SW480 (cell line): ENCODE measurements at regions not wholly inside any gene's neighbourhood (a gene's known extent, or its start where the extent isn't known, plus 50 kb on each side); places are given as distances from the start of the nearest gene placed in this dataset.

Experiments
- DNase-seq: peaks from one replicate; pipeline ENCODE4 v3.0.0-alpha.2; 2016; ENCODE audit warnings: low spot score

- no peak for DNase-seq
Measured at GRCh38 chr16:56140645-56141044, 50.6 kb upstream of the GNAO1 start.

GRCh38 chr16:56137269-56137668 is 54.0 kb upstream of the GNAO1 start:
- no peak for DNase-seq

- DNase-seq = no peak
Measured at GRCh38 chr16:56136256-56136655, 55.0 kb upstream of the GNAO1 start.

DNA sequence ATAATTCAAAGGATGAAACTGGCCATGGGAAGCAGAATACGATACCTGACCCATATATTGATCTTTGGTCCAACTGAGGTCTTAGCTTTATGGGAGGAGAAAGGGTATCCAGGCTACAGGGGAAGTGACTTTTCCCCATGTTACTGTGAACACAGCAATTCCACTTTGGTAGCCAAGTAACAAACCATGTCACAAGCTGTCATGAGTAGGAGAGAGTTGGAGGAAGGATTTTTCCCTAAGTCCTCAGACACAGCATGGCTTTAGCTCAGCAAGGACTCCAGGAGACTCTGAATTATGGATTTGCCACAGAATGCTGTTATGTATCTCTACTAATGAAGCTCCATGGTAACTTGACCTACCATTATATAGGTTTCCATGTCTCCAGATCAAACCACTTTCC is 56.5 kb upstream of the GNAO1 start:
- DNase-seq = no peak

DNA sequence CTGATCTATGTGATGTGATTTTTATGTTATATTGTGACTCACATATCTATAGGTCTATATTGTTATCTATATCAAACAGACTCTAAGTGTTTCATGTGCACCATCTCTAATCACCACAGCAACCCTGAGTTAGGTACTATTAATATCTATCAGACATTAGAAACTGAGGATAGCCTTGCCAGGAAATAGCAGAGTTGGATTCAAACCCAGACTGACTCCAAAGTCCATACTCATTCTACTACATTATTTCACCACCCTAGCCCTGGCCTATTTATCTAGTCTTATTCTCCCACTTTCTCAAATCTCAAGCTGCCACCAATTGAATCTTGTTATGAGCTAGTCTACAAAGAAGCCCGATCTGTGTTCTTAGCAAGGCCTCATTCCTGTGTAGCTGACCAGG is 65.4 kb upstream of the GNAO1 start:
- DNase-seq = no peak

- DNase-seq = no peak
Measured at GRCh38 chr16:56122251-56122650, 69.0 kb upstream of the GNAO1 start.

GRCh38 chr16:56121156-56121500 is 70.2 kb upstream of the GNAO1 start:
- DNase-seq = no peak

DNA sequence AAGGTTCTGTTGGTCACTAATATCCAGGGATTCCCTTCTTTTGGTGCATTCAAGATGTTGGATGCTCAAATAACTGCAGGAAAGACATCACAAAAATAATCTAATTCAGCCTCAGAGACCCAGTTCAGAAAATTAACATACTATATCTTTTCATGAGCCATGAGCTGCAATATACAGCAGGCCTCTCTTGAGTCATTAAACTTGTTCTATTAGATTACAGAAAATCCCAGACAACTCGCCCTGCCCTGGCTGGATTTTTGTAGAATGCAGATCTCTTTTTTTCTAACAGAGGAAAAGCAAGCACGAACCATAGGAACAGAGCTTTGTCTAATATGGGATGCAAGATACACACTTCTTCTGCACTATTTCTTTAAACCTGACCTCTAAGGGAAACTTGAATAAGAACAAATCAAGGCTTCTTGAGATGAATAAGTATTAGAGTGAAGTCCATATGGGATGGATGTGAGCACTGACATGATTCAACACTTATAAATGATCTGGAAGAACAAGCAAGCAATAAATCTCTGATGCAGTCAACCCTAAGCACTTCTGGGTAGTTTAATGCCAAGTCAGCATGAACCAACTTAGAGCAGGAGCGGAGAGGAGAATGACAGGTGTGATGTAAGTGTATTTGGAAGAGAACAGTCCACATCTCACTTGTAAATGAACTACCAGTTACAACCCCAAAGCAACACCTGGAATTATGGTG is 70.7 kb upstream of the GNAO1 start:
- DNase-seq = no peak

DNA sequence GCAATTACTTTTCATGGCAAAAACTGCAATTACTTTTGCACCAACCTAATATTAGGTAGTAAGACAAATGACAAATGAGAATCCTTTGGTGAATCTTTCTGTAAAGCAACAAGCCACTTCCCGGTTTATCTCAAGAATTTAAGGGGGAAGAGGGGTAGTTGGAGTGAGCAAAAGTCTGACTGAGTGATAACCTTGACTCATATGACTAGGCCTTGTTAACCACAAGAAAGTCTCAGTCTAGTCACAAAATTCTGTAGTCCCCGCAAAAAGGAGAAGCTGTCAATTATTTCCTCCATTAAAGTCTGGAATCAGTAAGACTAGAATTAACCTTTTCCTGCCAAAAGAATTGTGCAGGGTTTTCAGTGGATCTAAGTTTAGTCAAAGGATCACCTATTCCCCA is 72.2 kb upstream of the GNAO1 start:
- no peak for DNase-seq

- no peak for DNase-seq
Measured at GRCh38 chr16:56116577-56116964, 74.7 kb upstream of the GNAO1 start.

DNA sequence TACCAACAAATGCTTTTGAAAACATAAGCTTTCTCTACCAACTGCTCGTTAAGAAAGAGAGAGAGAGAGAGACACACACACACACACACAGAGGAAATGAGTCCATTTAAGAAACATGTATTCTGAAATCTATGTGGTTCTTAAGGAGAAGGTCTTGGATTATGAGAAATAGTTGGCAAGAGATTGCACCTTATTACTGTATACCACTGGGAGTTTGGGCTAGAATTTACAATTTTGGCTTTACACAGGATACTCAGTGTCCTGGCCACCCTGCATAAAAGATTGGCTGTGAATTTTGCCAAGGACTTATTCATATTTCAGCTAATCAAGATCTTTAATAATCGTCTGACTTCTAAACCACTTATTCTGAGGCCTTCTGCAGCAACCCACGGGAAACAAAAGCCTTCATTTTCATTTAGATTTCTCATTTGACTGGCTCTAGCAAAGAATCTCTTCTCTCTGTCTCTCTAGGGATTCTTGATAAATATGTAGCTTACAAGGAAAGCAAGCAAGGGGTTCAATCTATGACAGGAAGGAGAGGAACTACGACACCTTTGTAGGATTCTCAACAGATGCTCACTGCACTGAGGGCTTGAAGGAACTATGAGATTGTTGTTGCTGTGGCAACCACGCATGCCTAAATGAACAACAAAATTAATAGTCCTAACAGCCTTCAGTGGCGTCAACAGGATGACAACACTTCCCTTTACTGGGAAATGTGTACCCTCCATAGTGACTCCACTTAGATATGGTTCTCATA is 75.3 kb upstream of the GNAO1 start:
- no peak for DNase-seq

DNA sequence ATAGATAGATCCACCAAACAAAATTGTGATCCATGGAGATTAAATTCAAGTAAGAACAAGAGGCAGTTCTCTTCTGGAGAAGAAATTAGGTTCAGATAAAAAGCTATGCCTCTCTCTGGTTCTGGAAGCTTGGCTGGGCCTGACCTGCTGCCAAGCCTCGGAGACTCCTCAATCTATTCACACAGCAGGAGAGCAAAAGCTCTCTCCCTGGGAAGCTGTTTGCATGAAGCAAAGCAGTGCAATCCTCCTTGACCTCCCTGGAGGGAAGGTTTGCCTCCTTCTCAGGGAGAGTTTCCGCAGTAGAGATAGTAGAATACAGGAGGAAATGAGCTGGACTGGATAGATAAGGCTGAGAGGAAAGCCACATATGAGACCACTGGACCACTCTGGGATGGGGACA is 78.1 kb upstream of the GNAO1 start:
- DNase-seq = no peak

- DNase-seq = no peak
Measured at GRCh38 chr16:56111100-56111499, 80.2 kb upstream of the GNAO1 start.

- no peak for DNase-seq
Measured at GRCh38 chr16:56109994-56110393, 81.3 kb upstream of the GNAO1 start.

GRCh38 chr16:56109205-56109604 is 82.1 kb upstream of the GNAO1 start:
- DNase-seq = no peak

DNA sequence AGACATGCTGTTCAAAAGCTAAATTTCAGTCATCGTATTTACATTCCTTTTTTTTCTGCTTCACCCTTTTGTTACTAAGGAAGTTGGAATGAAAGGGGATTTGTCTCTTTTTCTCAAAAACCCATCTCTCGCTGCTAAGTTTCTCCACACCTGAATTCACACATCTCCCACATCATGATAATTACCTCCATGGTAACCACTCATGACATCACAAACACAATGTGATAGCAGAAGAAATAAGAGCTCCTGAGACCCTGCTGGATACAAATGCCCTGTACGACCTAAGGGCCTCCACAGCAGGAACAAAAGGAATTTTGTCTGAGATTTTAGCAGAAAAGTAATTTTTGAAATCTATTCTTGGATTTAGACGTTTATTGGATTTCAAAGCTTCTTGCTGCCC is 82.6 kb upstream of the GNAO1 start:
- no peak for DNase-seq

- DNase-seq = no peak
Measured at GRCh38 chr16:56108056-56108471, 83.2 kb upstream of the GNAO1 start.

- no peak for DNase-seq
Measured at GRCh38 chr16:56106527-56106926, 84.8 kb upstream of the GNAO1 start.

GRCh38 chr16:56102906-56103305 is 88.4 kb upstream of the GNAO1 start:
- no peak for DNase-seq

DNA sequence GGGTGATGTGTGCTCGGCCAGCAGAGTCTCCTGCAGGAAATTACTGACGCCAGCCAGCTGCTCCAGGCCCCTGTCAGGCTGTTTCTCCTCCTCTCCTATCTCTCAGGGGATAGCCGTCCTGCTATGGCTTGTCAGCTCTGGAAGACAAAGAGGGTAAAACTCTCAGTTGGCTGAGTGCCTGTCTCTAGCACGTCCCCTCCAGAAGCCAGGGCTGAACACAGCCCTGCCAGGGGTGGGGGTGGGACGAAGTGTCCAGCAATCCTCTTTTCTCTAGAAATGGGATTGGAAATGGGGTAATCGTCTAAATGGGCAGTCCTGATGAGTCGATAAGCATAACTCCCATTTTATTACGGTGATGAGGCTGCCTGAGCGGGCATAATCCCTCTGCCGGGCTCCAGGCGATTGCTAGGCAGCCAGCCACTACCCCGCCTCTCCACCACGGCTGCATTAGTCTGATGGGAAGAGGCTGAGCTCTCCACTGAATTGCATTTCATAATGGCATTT is 89.1 kb upstream of the GNAO1 start:
- no peak for DNase-seq

DNA sequence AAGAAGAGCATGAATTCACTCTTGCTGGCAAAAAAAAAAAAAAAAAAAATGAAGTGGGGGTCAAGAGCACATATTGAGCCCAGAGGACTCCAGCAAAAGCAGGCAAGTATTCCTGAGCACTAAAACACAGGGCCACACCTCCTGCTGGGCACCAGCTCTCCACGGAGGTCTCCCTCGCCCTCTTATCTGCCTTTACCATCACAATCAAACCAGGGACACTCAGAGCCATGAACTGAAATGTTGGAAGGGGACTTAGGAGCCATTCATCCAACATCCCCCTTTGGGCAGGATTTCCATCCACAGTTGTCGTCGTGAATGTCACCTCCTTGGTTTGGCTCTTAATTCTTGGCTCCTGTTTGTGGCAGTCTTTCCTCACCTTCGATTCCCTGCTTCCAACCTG is 89.8 kb upstream of the GNAO1 start:
- DNase-seq = no peak

DNA sequence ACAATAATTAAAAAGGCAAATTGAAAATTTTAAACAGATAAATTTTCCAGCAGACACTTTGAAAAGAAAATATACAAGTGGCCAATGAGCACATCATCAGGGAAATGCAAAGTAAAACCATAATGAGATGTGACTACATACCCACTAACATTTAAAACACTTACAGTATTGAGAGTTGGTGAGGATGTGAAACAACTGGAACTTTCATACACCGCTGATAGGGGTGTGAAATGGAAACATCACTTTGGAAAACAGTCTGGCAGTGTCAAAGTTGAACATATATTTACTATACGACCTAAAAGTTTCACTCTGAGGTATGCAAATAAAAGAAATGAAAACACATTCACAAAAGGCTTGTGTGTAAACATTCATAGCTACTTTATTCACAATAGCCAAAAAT is 94.0 kb upstream of the GNAO1 start:
- no peak for DNase-seq

GRCh38 chr16:56094231-56094630 is 97.1 kb upstream of the GNAO1 start:
- no peak for DNase-seq

DNA sequence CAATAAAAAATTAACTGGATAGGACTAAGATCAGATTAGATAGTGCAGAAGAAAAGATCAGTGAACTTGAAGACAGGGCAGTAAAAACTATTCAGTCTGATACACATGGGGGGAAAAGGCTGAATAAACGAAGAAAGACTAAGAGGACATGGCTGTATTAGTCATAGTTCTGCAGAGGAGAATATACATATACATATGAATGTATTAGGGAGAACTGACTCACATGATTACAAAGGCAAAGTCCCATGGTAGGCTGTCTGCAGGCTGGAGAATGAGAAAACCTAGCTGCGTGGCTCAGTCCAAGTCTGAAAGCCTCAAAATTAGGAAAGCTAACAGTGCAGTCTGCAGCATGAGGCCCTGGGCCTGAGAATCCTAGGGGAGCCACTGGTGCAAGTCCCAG is 98.2 kb upstream of the GNAO1 start:
- no peak for DNase-seq
